ENCODE measurements at regions not wholly inside any gene's neighbourhood (a gene's known extent, or its start where the extent isn't known, plus 50 kb on each side); places are given as distances from the start of the nearest gene placed in this dataset.
"Not testable (repeated sequence)": the region's sequence is repeated elsewhere in the genome, so short reads cannot be mapped to it uniquely, and the experiment has no call there.

- H3K4me3 ChIP-seq (ENCODE audit: low read depth, low read length); H3K27ac ChIP-seq (ENCODE audit: low read depth, low read length); H3K27me3 ChIP-seq (ENCODE audit: control insufficient read depth, insufficient read depth, low read length); DNase-seq (ENCODE audit: low read depth, low spot score); CTCF ChIA-PET; POLR2A ChIA-PET: not testable (repeated sequence)
- H3K9me3 ChIP-seq (ENCODE audit: control insufficient read depth, insufficient read depth, low read length) = peaks cover 80% of the 10 kb centered on the region
Measured at GRCh38 chr15:20275373-20275967, 266.1 kb downstream of the GOLGA6L6 start.

- CTCF ChIA-PET = no interaction called here
- peaks cover 90% of the 10 kb centered on the region for H3K9me3 ChIP-seq (ENCODE audit: control insufficient read depth, insufficient read depth, low read length)
- H3K27ac ChIP-seq (ENCODE audit: low read depth, low read length) = no peak overlapping the region
Measured at GRCh38 chr15:20272422-20273184, 269.0 kb downstream of the GOLGA6L6 start.

GRCh38 chr15:20271647-20272046, 270.0 kb downstream of the GOLGA6L6 start:
- TF ChIP-seq CTCF (IDR thresholded peaks at IDR 0.05; ENCODE audit: low read depth, low read length) = no peak

More at GRCh38 chr15:20272422-20273184, 269.0 kb downstream of the GOLGA6L6 start:
- POLR2A ChIA-PET = no interaction called here
- H3K27me3 ChIP-seq (ENCODE audit: control insufficient read depth, insufficient read depth, low read length) = no peaks in the 10 kb centered on the region
- no peak overlapping the region for H3K4me3 ChIP-seq (ENCODE audit: low read depth, low read length)
- TF ChIP-seq CTCF (IDR thresholded peaks at IDR 0.05; ENCODE audit: low read depth, low read length) = no peak
- no peak for DNase-seq (ENCODE audit: low read depth, low spot score)

GRCh38 chr15:20269956-20270355, 271.6 kb downstream of the GOLGA6L6 start:
- H3K4me3 ChIP-seq (ENCODE audit: low read depth, low read length); POLR2A ChIA-PET; DNase-seq (ENCODE audit: low read depth, low spot score); H3K27ac ChIP-seq (ENCODE audit: low read depth, low read length); CTCF ChIA-PET; H3K27me3 ChIP-seq (ENCODE audit: control insufficient read depth, insufficient read depth, low read length): not testable (repeated sequence)
- H3K9me3 ChIP-seq (ENCODE audit: control insufficient read depth, insufficient read depth, low read length) = peaks cover 75% of the 10 kb centered on the region

More at GRCh38 chr15:20271647-20272046, 270.0 kb downstream of the GOLGA6L6 start:
- no peak for DNase-seq (ENCODE audit: low read depth, low spot score)
- ChIA-PET POLR2A (no interaction called here), CTCF (no interaction called here)
- H3K9me3 ChIP-seq (ENCODE audit: control insufficient read depth, insufficient read depth, low read length) = peaks cover 85% of the 10 kb centered on the region
- no peak overlapping the region for H3K27ac ChIP-seq (ENCODE audit: low read depth, low read length)
- H3K27me3 ChIP-seq (ENCODE audit: control insufficient read depth, insufficient read depth, low read length) = no peaks in the 10 kb centered on the region
- no peak overlapping the region for H3K4me3 ChIP-seq (ENCODE audit: low read depth, low read length)

GRCh38 chr15:20267996-20268395, 273.6 kb downstream of the GOLGA6L6 start:
- DNase-seq (ENCODE audit: low read depth, low spot score); H3K27me3 ChIP-seq (ENCODE audit: control insufficient read depth, insufficient read depth, low read length); CTCF ChIA-PET; H3K27ac ChIP-seq (ENCODE audit: low read depth, low read length); POLR2A ChIA-PET; H3K4me3 ChIP-seq (ENCODE audit: low read depth, low read length): not testable (repeated sequence)
- H3K9me3 ChIP-seq (ENCODE audit: control insufficient read depth, insufficient read depth, low read length) = peaks cover 71% of the 10 kb centered on the region

GRCh38 chr15:20267051-20267730, 274.4 kb downstream of the GOLGA6L6 start:
- DNase-seq (ENCODE audit: low read depth, low spot score); H3K27ac ChIP-seq (ENCODE audit: low read depth, low read length); CTCF ChIA-PET; POLR2A ChIA-PET; H3K27me3 ChIP-seq (ENCODE audit: control insufficient read depth, insufficient read depth, low read length); H3K4me3 ChIP-seq (ENCODE audit: low read depth, low read length): not testable (repeated sequence)
- H3K9me3 ChIP-seq (ENCODE audit: control insufficient read depth, insufficient read depth, low read length) = peaks cover 68% of the 10 kb centered on the region

GRCh38 chr15:20265710-20266109, 275.9 kb downstream of the GOLGA6L6 start:
- POLR2A ChIA-PET; H3K4me3 ChIP-seq (ENCODE audit: low read depth, low read length); H3K27ac ChIP-seq (ENCODE audit: low read depth, low read length); DNase-seq (ENCODE audit: low read depth, low spot score); H3K27me3 ChIP-seq (ENCODE audit: control insufficient read depth, insufficient read depth, low read length); CTCF ChIA-PET: not testable (repeated sequence)
- H3K9me3 ChIP-seq (ENCODE audit: control insufficient read depth, insufficient read depth, low read length) = peaks cover 68% of the 10 kb centered on the region

GRCh38 chr15:20261321-20262280, 280.0 kb downstream of the GOLGA6L6 start:
- peaks cover 73% of the 10 kb centered on the region for H3K9me3 ChIP-seq (ENCODE audit: control insufficient read depth, insufficient read depth, low read length)
- H3K27ac ChIP-seq (ENCODE audit: low read depth, low read length); H3K4me3 ChIP-seq (ENCODE audit: low read depth, low read length); POLR2A ChIA-PET; CTCF ChIA-PET; DNase-seq (ENCODE audit: low read depth, low spot score); H3K27me3 ChIP-seq (ENCODE audit: control insufficient read depth, insufficient read depth, low read length): not testable (repeated sequence)

GRCh38 chr15:20260650-20261049, 280.9 kb downstream of the GOLGA6L6 start:
- DNase-seq (ENCODE audit: low read depth, low spot score); POLR2A ChIA-PET; H3K27ac ChIP-seq (ENCODE audit: low read depth, low read length); H3K27me3 ChIP-seq (ENCODE audit: control insufficient read depth, insufficient read depth, low read length); H3K4me3 ChIP-seq (ENCODE audit: low read depth, low read length); CTCF ChIA-PET: not testable (repeated sequence)
- peaks cover 78% of the 10 kb centered on the region for H3K9me3 ChIP-seq (ENCODE audit: control insufficient read depth, insufficient read depth, low read length)

Measured in AG04450 (cell line).